ENCODE measurements at regions not wholly inside any gene's neighbourhood (a gene's known extent, or its start where the extent isn't known, plus 50 kb on each side); places are given as distances from the start of the nearest gene placed in this dataset.
"Not testable (repeated sequence)": the region's sequence is repeated elsewhere in the genome, so short reads cannot be mapped to it uniquely, and the experiment has no call there.

GRCh38 chr5:32933692-32934091 is 222.6 kb downstream of the NPR3 start:
- Histone ChIP-seq H3K4me1 (ENCODE audit: control insufficient read depth, insufficient read depth, low read length) (no peaks in the 10 kb centered on the region), H3K27ac (ENCODE audit: low read depth, low read length) (no peak overlapping the region), H3K27me3 (ENCODE audit: control insufficient read depth, insufficient read depth, low read length) (no peaks in the 10 kb centered on the region), H3K9ac (ENCODE audit: low read length) (no peak overlapping the region), H3K4me3 (ENCODE audit: low read length) (no peak overlapping the region), H3K36me3 (ENCODE audit: control insufficient read depth, insufficient read depth, low read length) (no peaks in the 10 kb centered on the region)

GRCh38 chr5:32934529-32934928 is 223.4 kb downstream of the NPR3 start:
- H3K27ac ChIP-seq (ENCODE audit: low read depth, low read length), result no peak overlapping the region
- no peaks in the 10 kb centered on the region for H3K4me1 ChIP-seq (ENCODE audit: control insufficient read depth, insufficient read depth, low read length)

GRCh38 chr5:32935283-32935682 is 224.2 kb downstream of the NPR3 start:
- H3K4me1 ChIP-seq (ENCODE audit: control insufficient read depth, insufficient read depth, low read length), result no peaks in the 10 kb centered on the region
- no peak overlapping the region for H3K9ac ChIP-seq (ENCODE audit: low read length)
- no peak overlapping the region for H3K4me3 ChIP-seq (ENCODE audit: low read length)
- H3K27me3 ChIP-seq (ENCODE audit: control insufficient read depth, insufficient read depth, low read length), result no peaks in the 10 kb centered on the region
- H3K27ac ChIP-seq (ENCODE audit: low read depth, low read length), result no peak overlapping the region
- H3K36me3 ChIP-seq (ENCODE audit: control insufficient read depth, insufficient read depth, low read length), result no peaks in the 10 kb centered on the region

More at GRCh38 chr5:32934529-32934928, 223.4 kb downstream of the NPR3 start:
- no peaks in the 10 kb centered on the region for H3K36me3 ChIP-seq (ENCODE audit: control insufficient read depth, insufficient read depth, low read length)
- H3K27me3 ChIP-seq (ENCODE audit: control insufficient read depth, insufficient read depth, low read length), result no peaks in the 10 kb centered on the region
- no peak overlapping the region for H3K4me3 ChIP-seq (ENCODE audit: low read length)
- no peak overlapping the region for H3K9ac ChIP-seq (ENCODE audit: low read length)

GRCh38 chr5:32936329-32936728 is 225.2 kb downstream of the NPR3 start:
- H3K4me1 ChIP-seq (ENCODE audit: control insufficient read depth, insufficient read depth, low read length), result no peaks in the 10 kb centered on the region
- no peak overlapping the region for H3K27ac ChIP-seq (ENCODE audit: low read depth, low read length)
- no peak overlapping the region for H3K4me3 ChIP-seq (ENCODE audit: low read length)
- H3K9ac ChIP-seq (ENCODE audit: low read length), result no peak overlapping the region
- no peaks in the 10 kb centered on the region for H3K27me3 ChIP-seq (ENCODE audit: control insufficient read depth, insufficient read depth, low read length)
- no peaks in the 10 kb centered on the region for H3K36me3 ChIP-seq (ENCODE audit: control insufficient read depth, insufficient read depth, low read length)

- H3K27ac ChIP-seq (ENCODE audit: low read depth, low read length), result no peak overlapping the region
Observed at GRCh38 chr5:32942225-32942989, 231.3 kb downstream of the NPR3 start.

GRCh38 chr5:32949286-32949970 is 238.3 kb downstream of the NPR3 start:
- H3K27ac ChIP-seq (ENCODE audit: low read depth, low read length), result no peak overlapping the region
- H3K4me3 ChIP-seq (ENCODE audit: low read length), result no peak overlapping the region
- H3K36me3 ChIP-seq (ENCODE audit: control insufficient read depth, insufficient read depth, low read length), result no peaks in the 10 kb centered on the region
- no peaks in the 10 kb centered on the region for H3K4me1 ChIP-seq (ENCODE audit: control insufficient read depth, insufficient read depth, low read length)
- no peak overlapping the region for H3K9ac ChIP-seq (ENCODE audit: low read length)
- H3K27me3 ChIP-seq (ENCODE audit: control insufficient read depth, insufficient read depth, low read length), result no peaks in the 10 kb centered on the region

More at GRCh38 chr5:32942225-32942989, 231.3 kb downstream of the NPR3 start:
- Histone ChIP-seq H3K9ac (ENCODE audit: low read length) (no peak overlapping the region), H3K4me3 (ENCODE audit: low read length) (no peak overlapping the region), H3K4me1 (ENCODE audit: control insufficient read depth, insufficient read depth, low read length) (no peaks in the 10 kb centered on the region), H3K36me3 (ENCODE audit: control insufficient read depth, insufficient read depth, low read length) (no peaks in the 10 kb centered on the region), H3K27me3 (ENCODE audit: control insufficient read depth, insufficient read depth, low read length) (no peaks in the 10 kb centered on the region)

- H3K27me3 ChIP-seq (ENCODE audit: control insufficient read depth, insufficient read depth, low read length), result no peaks in the 10 kb centered on the region
- no peaks in the 10 kb centered on the region for H3K36me3 ChIP-seq (ENCODE audit: control insufficient read depth, insufficient read depth, low read length)
- H3K9ac ChIP-seq (ENCODE audit: low read length), result no peak overlapping the region
- H3K27ac ChIP-seq (ENCODE audit: low read depth, low read length), result no peak overlapping the region
- H3K4me3 ChIP-seq (ENCODE audit: low read length), result no peak overlapping the region
- H3K4me1 ChIP-seq (ENCODE audit: control insufficient read depth, insufficient read depth, low read length), result no peaks in the 10 kb centered on the region
Observed at GRCh38 chr5:32951003-32951402, 239.9 kb downstream of the NPR3 start.

GRCh38 chr5:32951878-32952277 is 240.8 kb downstream of the NPR3 start:
- no peak overlapping the region for H3K27ac ChIP-seq (ENCODE audit: low read depth, low read length)
- no peak overlapping the region for H3K9ac ChIP-seq (ENCODE audit: low read length)
- no peaks in the 10 kb centered on the region for H3K27me3 ChIP-seq (ENCODE audit: control insufficient read depth, insufficient read depth, low read length)
- H3K4me3 ChIP-seq (ENCODE audit: low read length), result no peak overlapping the region
- H3K4me1 ChIP-seq (ENCODE audit: control insufficient read depth, insufficient read depth, low read length), result no peaks in the 10 kb centered on the region
- no peaks in the 10 kb centered on the region for H3K36me3 ChIP-seq (ENCODE audit: control insufficient read depth, insufficient read depth, low read length)

- H3K4me3 ChIP-seq (ENCODE audit: low read length); H3K9ac ChIP-seq (ENCODE audit: low read length); H3K4me1 ChIP-seq (ENCODE audit: control insufficient read depth, insufficient read depth, low read length): not testable (repeated sequence)
Observed at GRCh38 chr5:32952421-32952820, 241.3 kb downstream of the NPR3 start.

GRCh38 chr5:32953694-32954093 is 242.6 kb downstream of the NPR3 start:
- H3K36me3 ChIP-seq (ENCODE audit: control insufficient read depth, insufficient read depth, low read length), result no peaks in the 10 kb centered on the region
- H3K27ac ChIP-seq (ENCODE audit: low read depth, low read length), result no peak overlapping the region
- no peak overlapping the region for H3K9ac ChIP-seq (ENCODE audit: low read length)
- no peak overlapping the region for H3K4me3 ChIP-seq (ENCODE audit: low read length)
- H3K4me1 ChIP-seq (ENCODE audit: control insufficient read depth, insufficient read depth, low read length), result no peaks in the 10 kb centered on the region
- H3K27me3 ChIP-seq (ENCODE audit: control insufficient read depth, insufficient read depth, low read length), result no peaks in the 10 kb centered on the region

More at GRCh38 chr5:32952421-32952820, 241.3 kb downstream of the NPR3 start:
- not testable (repeated sequence) for H3K36me3 ChIP-seq (ENCODE audit: control insufficient read depth, insufficient read depth, low read length); H3K27me3 ChIP-seq (ENCODE audit: control insufficient read depth, insufficient read depth, low read length); H3K27ac ChIP-seq (ENCODE audit: low read depth, low read length)

GRCh38 chr5:32955814-32956213 is 244.7 kb downstream of the NPR3 start:
- H3K4me1 ChIP-seq (ENCODE audit: control insufficient read depth, insufficient read depth, low read length), result no peaks in the 10 kb centered on the region
- no peak overlapping the region for H3K9ac ChIP-seq (ENCODE audit: low read length)
- no peaks in the 10 kb centered on the region for H3K27me3 ChIP-seq (ENCODE audit: control insufficient read depth, insufficient read depth, low read length)
- H3K36me3 ChIP-seq (ENCODE audit: control insufficient read depth, insufficient read depth, low read length), result no peaks in the 10 kb centered on the region
- H3K27ac ChIP-seq (ENCODE audit: low read depth, low read length), result no peak overlapping the region
- no peak overlapping the region for H3K4me3 ChIP-seq (ENCODE audit: low read length)

- Histone ChIP-seq H3K4me3 (ENCODE audit: low read length) (no peak overlapping the region), H3K4me1 (ENCODE audit: control insufficient read depth, insufficient read depth, low read length) (peaks cover 3% of the 10 kb centered on the region), H3K27ac (ENCODE audit: low read depth, low read length) (no peak overlapping the region), H3K9ac (ENCODE audit: low read length) (no peak overlapping the region), H3K27me3 (ENCODE audit: control insufficient read depth, insufficient read depth, low read length) (no peaks in the 10 kb centered on the region), H3K36me3 (ENCODE audit: control insufficient read depth, insufficient read depth, low read length) (no peaks in the 10 kb centered on the region)
Observed at GRCh38 chr5:32960340-32961058, 249.4 kb downstream of the NPR3 start.

Measured in rectal smooth muscle tissue (tissue), 1 donor.